DOHH2 (cell line): ENCODE measurements at regions not wholly inside any gene's neighbourhood (a gene's known extent, or its start where the extent isn't known, plus 50 kb on each side); places are given as distances from the start of the nearest gene placed in this dataset.

Experiments used
- H3F3A ChIP-seq: fragments of 200-600 bp; sonication (generic), shearing (Covaris generic); 2 replicates; pipeline ENCODE4 v1.6.0; 2016; ENCODE audit warnings: antibody characterized with exemption, mild to moderate bottlenecking; ENCODE audit not compliant: control insufficient read depth, insufficient read depth
- H3K27ac ChIP-seq: fragments of 200-600 bp; sonication (generic); 2 replicates; pipeline ENCODE4 v1.5.1; 2014; ENCODE audit warnings: low read depth, mild to moderate bottlenecking, low read length, moderate library complexity
- H3K27me3 ChIP-seq: fragments of 200-600 bp; sonication (generic); 2 replicates; pipeline ENCODE4 v1.6.1; 2014; ENCODE audit warnings: mild to moderate bottlenecking, low read length, mixed read lengths; ENCODE audit not compliant: control insufficient read depth
- H3K36me3 ChIP-seq: fragments of 200-600 bp; sonication (generic); 2 replicates; pipeline ENCODE4 v1.6.1; 2014; ENCODE audit warnings: mild to moderate bottlenecking, low read length, moderate library complexity, mixed read lengths; ENCODE audit not compliant: control insufficient read depth
- H3K4me1 ChIP-seq: fragments of 200-600 bp; sonication (generic); 2 replicates; pipeline ENCODE4 v1.6.1; 2014; ENCODE audit warnings: mild to moderate bottlenecking, low read length, mixed read lengths; ENCODE audit not compliant: control insufficient read depth
- H3K4me2 ChIP-seq: fragments of 200-600 bp; sonication (generic); 2 replicates; pipeline ENCODE4 v1.6.0; 2014; ENCODE audit warnings: mild to moderate bottlenecking, low read length, moderate library complexity
- H3K4me3 ChIP-seq: fragments of 200-600 bp; sonication (generic); 2 replicates; pipeline ENCODE4 v1.5.1; 2014; ENCODE audit warnings: mild to moderate bottlenecking, low read length, mixed read lengths
- H3K79me2 ChIP-seq: fragments of 200-600 bp; sonication (generic); 2 replicates; pipeline ENCODE4 v1.6.1; 2014; ENCODE audit warnings: mild to moderate bottlenecking, low read length, mixed read lengths; ENCODE audit not compliant: control insufficient read depth
- H3K9me2 ChIP-seq: fragments of 200-600 bp; sonication (generic); replicated peaks from 2 replicates; pipeline ENCODE4 v1.6.1; 2014; ENCODE audit warnings: mild to moderate bottlenecking, low read length, mixed read lengths; ENCODE audit not compliant: control insufficient read depth
- H3K9me3 ChIP-seq: fragments of 200-600 bp; sonication (generic); 2 replicates; pipeline ENCODE4 v1.6.1; 2014; ENCODE audit warnings: antibody characterized with exemption, low read length, mixed read lengths; ENCODE audit not compliant: control insufficient read depth, insufficient read depth
- H4K20me1 ChIP-seq: fragments of 200-600 bp; sonication (generic); 2 replicates; pipeline ENCODE4 v1.6.0; 2014; ENCODE audit warnings: low read depth, mild to moderate bottlenecking, antibody characterized with exemption, low read length, moderate library complexity; ENCODE audit not compliant: control insufficient read depth, insufficient read depth
- CTCF ChIP-seq: fragments of 200-600 bp; sonication (generic); IDR thresholded peaks from one replicate; pipeline ENCODE4 v1.5.1; 2014; ENCODE audit warnings: antibody characterized with exemption, mild to moderate bottlenecking, low read depth, low read length; ENCODE audit not compliant: poor library complexity, severe bottlenecking
- EZH2phosphoT487 ChIP-seq: fragments of 200-600 bp; sonication (generic); IDR thresholded peaks from 2 replicates; pipeline ENCODE4 v1.6.1; 2017; ENCODE audit warnings: borderline replicate concordance, mild to moderate bottlenecking, antibody characterized with exemption, low read length, moderate library complexity, mixed read lengths

- no peaks in the 10 kb centered on the region for H3K9me2 ChIP-seq
- H3K9me3 ChIP-seq, result no peaks in the 10 kb centered on the region
- H3K4me1 ChIP-seq, result no peaks in the 10 kb centered on the region
- H3K4me2 ChIP-seq, result no peak overlapping the region
- no peaks in the 10 kb centered on the region for H3K36me3 ChIP-seq
- H4K20me1 ChIP-seq, result no peaks in the 10 kb centered on the region
- H3K79me2 ChIP-seq, result no peaks in the 10 kb centered on the region
- no peaks in the 10 kb centered on the region for H3K27me3 ChIP-seq
- no peak for TF ChIP-seq CTCF
- TF ChIP-seq EZH2phosphoT487, result no peak
- H3K27ac ChIP-seq, result no peak overlapping the region
- no peaks in the 10 kb centered on the region for H3F3A ChIP-seq
- no peak overlapping the region for H3K4me3 ChIP-seq
These were observed 174.6 kb upstream of the PGRMC2 start for GRCh38 chr4:128462103-128462783.

- H4K20me1 ChIP-seq, result no peaks in the 10 kb centered on the region
- H3K9me2 ChIP-seq, result no peaks in the 10 kb centered on the region
- no peaks in the 10 kb centered on the region for H3K9me3 ChIP-seq
- H3F3A ChIP-seq, result no peaks in the 10 kb centered on the region
- no peak for TF ChIP-seq EZH2phosphoT487
- TF ChIP-seq CTCF, result no peak
- no peaks in the 10 kb centered on the region for H3K36me3 ChIP-seq
- no peaks in the 10 kb centered on the region for H3K79me2 ChIP-seq
- H3K4me1 ChIP-seq, result no peaks in the 10 kb centered on the region
- no peak overlapping the region for H3K4me2 ChIP-seq
- H3K27me3 ChIP-seq, result no peaks in the 10 kb centered on the region
- H3K27ac ChIP-seq, result no peak overlapping the region
- no peak overlapping the region for H3K4me3 ChIP-seq
These were observed 173.9 kb upstream of the PGRMC2 start for GRCh38 chr4:128461291-128462102.

- Histone ChIP-seq H3K27ac (no peak overlapping the region), H3K9me3 (no peaks in the 10 kb centered on the region), H3K4me2 (no peak overlapping the region), H3F3A (no peaks in the 10 kb centered on the region), H3K27me3 (no peaks in the 10 kb centered on the region), H3K4me1 (peaks cover under 1% of the 10 kb centered on the region; the same call in 1 of the 2 replicates), H3K36me3 (no peaks in the 10 kb centered on the region), H3K9me2 (no peaks in the 10 kb centered on the region), H4K20me1 (no peaks in the 10 kb centered on the region), H3K79me2 (no peaks in the 10 kb centered on the region), H3K4me3 (no peak overlapping the region)
- TF ChIP-seq CTCF, result no peak
- TF ChIP-seq EZH2phosphoT487, result no peak
These were observed 171.9 kb upstream of the PGRMC2 start for GRCh38 chr4:128459547-128459946.
